Hematopoietic multipotent progenitor cell treated with erythropoietin and hydrocortisone succinate and interleukin-3 and kit ligand, for 6 days (in vitro differentiated cells): ENCODE measurements at regions not wholly inside any gene's neighbourhood (a gene's known extent, or its start where the extent isn't known, plus 50 kb on each side); places are given as distances from the start of the nearest gene placed in this dataset.
"Not testable (repeated sequence)": the region's sequence is repeated elsewhere in the genome, so short reads cannot be mapped to it uniquely, and the experiment has no call there.

ENCODE experiments used
- DNase-seq: peaks from one replicate; pipeline ENCODE4 v3.0.0-alpha.2; 2015

- not testable (repeated sequence) for DNase-seq
Observed at GRCh38 chr3:99294092-99294491, 344.3 kb upstream of the COL8A1 start.

- DNase-seq = no peak
Observed at GRCh38 chr3:99287876-99288275, 350.5 kb upstream of the COL8A1 start.

GRCh38 chr3:99286266-99286845 lies 352.0 kb upstream of the COL8A1 start:
- no peak for DNase-seq

GRCh38 chr3:99269606-99270351 lies 368.3 kb upstream of the DCBLD2 start:
- no peak for DNase-seq

GRCh38 chr3:99256788-99257187 lies 355.3 kb upstream of the DCBLD2 start:
- DNase-seq = no peak

- DNase-seq = no peak
Observed at GRCh38 chr3:99253963-99254355, 352.5 kb upstream of the DCBLD2 start.

GRCh38 chr3:99250821-99251355 lies 349.4 kb upstream of the DCBLD2 start:
- DNase-seq = no peak

- no peak for DNase-seq
Observed at GRCh38 chr3:99250272-99250671, 348.8 kb upstream of the DCBLD2 start.

GRCh38 chr3:99249627-99250026 lies 348.1 kb upstream of the DCBLD2 start:
- no peak for DNase-seq

- no peak for DNase-seq
Observed at GRCh38 chr3:99248913-99249312, 347.4 kb upstream of the DCBLD2 start.

- no peak for DNase-seq
Observed at GRCh38 chr3:99248130-99248529, 346.6 kb upstream of the DCBLD2 start.

GRCh38 chr3:99246010-99246654 lies 344.6 kb upstream of the DCBLD2 start:
- no peak for DNase-seq

GRCh38 chr3:99242271-99242670 lies 340.8 kb upstream of the DCBLD2 start:
- no peak for DNase-seq

- no peak for DNase-seq
Observed at GRCh38 chr3:99240700-99241099, 339.2 kb upstream of the DCBLD2 start.

- no peak for DNase-seq
Observed at GRCh38 chr3:99236576-99236975, 335.1 kb upstream of the DCBLD2 start.

- no peak for DNase-seq
Observed at GRCh38 chr3:99232696-99233095, 331.2 kb upstream of the DCBLD2 start.

- DNase-seq = no peak
Observed at GRCh38 chr3:99218468-99218867, 317.0 kb upstream of the DCBLD2 start.

GRCh38 chr3:99212969-99213368 lies 311.5 kb upstream of the DCBLD2 start:
- no peak for DNase-seq

- no peak for DNase-seq
Observed at GRCh38 chr3:99211309-99211708, 309.8 kb upstream of the DCBLD2 start.

- DNase-seq = no peak
Observed at GRCh38 chr3:99199021-99199420, 297.5 kb upstream of the DCBLD2 start.

- no peak for DNase-seq
Observed at GRCh38 chr3:99191186-99191585, 289.7 kb upstream of the DCBLD2 start.

GRCh38 chr3:99188936-99189335 lies 287.4 kb upstream of the DCBLD2 start:
- no peak for DNase-seq

- DNase-seq = no peak
Observed at GRCh38 chr3:99186016-99186415, 284.5 kb upstream of the DCBLD2 start.
